ENCODE measurements at regions not wholly inside any gene's neighbourhood (a gene's known extent, or its start where the extent isn't known, plus 50 kb on each side); places are given as distances from the start of the nearest gene placed in this dataset.
"Not testable (repeated sequence)": the region's sequence is repeated elsewhere in the genome, so short reads cannot be mapped to it uniquely, and the experiment has no call there.

GRCh38 chr2:208584378-208584985 is 177.9 kb downstream of the PTH2R start:
- Mint-ChIP-seq H3K36me3 (no peaks in the 10 kb centered on the region), H3K4me1 (no peaks in the 10 kb centered on the region), H3K27ac (no peak overlapping the region), H3K9me3 (peaks cover 0 to 2% (median 2%) of the 10 kb centered on the region in 3 donors), H3K4me3 (no peak overlapping the region), H3K27me3 (no peaks in the 10 kb centered on the region)

- no peaks in the 10 kb centered on the region for H3K4me1 Mint-ChIP-seq
- no peak overlapping the region for H3K4me3 Mint-ChIP-seq
- H3K27ac Mint-ChIP-seq, result no peak overlapping the region
- no peaks in the 10 kb centered on the region for H3K36me3 Mint-ChIP-seq
- no peaks in the 10 kb centered on the region for H3K27me3 Mint-ChIP-seq
- peaks cover 0 to 2% (median 0%) of the 10 kb centered on the region in 3 donors for H3K9me3 Mint-ChIP-seq
Observed at GRCh38 chr2:208586516-208586915, 179.9 kb downstream of the PTH2R start.

- no peaks in the 10 kb centered on the region for H3K36me3 Mint-ChIP-seq
- H3K27me3 Mint-ChIP-seq, result no peaks in the 10 kb centered on the region
- H3K9me3 Mint-ChIP-seq, result peaks cover 0 to 6% (median under 1%) of the 10 kb centered on the region in 3 donors
- H3K4me1 Mint-ChIP-seq, result no peaks in the 10 kb centered on the region
- H3K4me3 Mint-ChIP-seq, result no peak overlapping the region
- H3K27ac Mint-ChIP-seq, result no peak overlapping the region
Observed at GRCh38 chr2:208594642-208595385, 188.2 kb downstream of the PTH2R start.

- Mint-ChIP-seq H3K27ac (no peak overlapping the region), H3K36me3 (no peaks in the 10 kb centered on the region), H3K27me3 (no peaks in the 10 kb centered on the region), H3K4me3 (no peak overlapping the region), H3K9me3 (peaks cover 0 to 9% (median 6%) of the 10 kb centered on the region in 3 donors), H3K4me1 (no peaks in the 10 kb centered on the region)
Observed at GRCh38 chr2:208595386-208596275, 189.0 kb downstream of the PTH2R start.

- Mint-ChIP-seq H3K27me3 (no peaks in the 10 kb centered on the region), H3K4me1 (no peaks in the 10 kb centered on the region), H3K27ac (no peak overlapping the region), H3K36me3 (peaks cover 2% of the 10 kb centered on the region), H3K4me3 (no peak overlapping the region), H3K9me3 (peaks cover 1 to 4% (median 3%) of the 10 kb centered on the region in 3 donors)
Observed at GRCh38 chr2:208607694-208608093, 201.1 kb downstream of the PTH2R start.

- H3K27me3 Mint-ChIP-seq, result no peaks in the 10 kb centered on the region
- peaks cover 2% of the 10 kb centered on the region for H3K36me3 Mint-ChIP-seq
- no peaks in the 10 kb centered on the region for H3K4me1 Mint-ChIP-seq
- no peak overlapping the region for H3K4me3 Mint-ChIP-seq
- no peak overlapping the region for H3K27ac Mint-ChIP-seq
- peaks cover 1 to 4% (median 3%) of the 10 kb centered on the region in 3 donors for H3K9me3 Mint-ChIP-seq
Observed at GRCh38 chr2:208608122-208608835, 201.7 kb downstream of the PTH2R start.

GRCh38 chr2:208609166-208609804 is 202.7 kb downstream of the PTH2R start:
- Mint-ChIP-seq H3K4me3 (no peak overlapping the region), H3K9me3 (peaks cover 1 to 7% (median 3%) of the 10 kb centered on the region in 3 donors), H3K27me3 (no peaks in the 10 kb centered on the region), H3K27ac (no peak overlapping the region), H3K4me1 (peaks cover 0 to 3% (median 0%) of the 10 kb centered on the region in 3 donors), H3K36me3 (peaks cover 2% of the 10 kb centered on the region)

GRCh38 chr2:208615675-208616074 is 209.1 kb downstream of the PTH2R start:
- H3K4me3 Mint-ChIP-seq, H3K4me1 Mint-ChIP-seq, H3K27me3 Mint-ChIP-seq, H3K36me3 Mint-ChIP-seq, H3K9me3 Mint-ChIP-seq, H3K27ac Mint-ChIP-seq: not testable (repeated sequence)

GRCh38 chr2:208618220-208618619 is 211.6 kb downstream of the PTH2R start:
- Mint-ChIP-seq H3K27me3 (no peaks in the 10 kb centered on the region), H3K4me1 (peaks cover 0 to 3% (median 0%) of the 10 kb centered on the region in 3 donors), H3K36me3 (no peaks in the 10 kb centered on the region), H3K9me3 (peaks cover 0 to 4% (median 1%) of the 10 kb centered on the region in 3 donors), H3K4me3 (no peak overlapping the region), H3K27ac (no peak overlapping the region)

- no peak overlapping the region for H3K27ac Mint-ChIP-seq
- peaks cover 0 to 1% (median 0%) of the 10 kb centered on the region in 3 donors for H3K9me3 Mint-ChIP-seq
- no peaks in the 10 kb centered on the region for H3K36me3 Mint-ChIP-seq
- no peaks in the 10 kb centered on the region for H3K4me1 Mint-ChIP-seq
- no peak overlapping the region for H3K4me3 Mint-ChIP-seq
- no peaks in the 10 kb centered on the region for H3K27me3 Mint-ChIP-seq
Observed at GRCh38 chr2:208619993-208620392, 213.4 kb downstream of the PTH2R start.

GRCh38 chr2:208620487-208620978 is 213.9 kb downstream of the PTH2R start:
- H3K27me3 Mint-ChIP-seq, result no peaks in the 10 kb centered on the region
- H3K36me3 Mint-ChIP-seq, result no peaks in the 10 kb centered on the region
- no peak overlapping the region for H3K27ac Mint-ChIP-seq
- no peak overlapping the region for H3K4me3 Mint-ChIP-seq
- H3K9me3 Mint-ChIP-seq, result peaks cover 0 to 1% (median 0%) of the 10 kb centered on the region in 3 donors
- H3K4me1 Mint-ChIP-seq, result no peaks in the 10 kb centered on the region

- H3K4me1 Mint-ChIP-seq, result no peaks in the 10 kb centered on the region
- H3K27ac Mint-ChIP-seq, result no peak overlapping the region
- H3K36me3 Mint-ChIP-seq, result no peaks in the 10 kb centered on the region
- H3K4me3 Mint-ChIP-seq, result no peak overlapping the region
- H3K27me3 Mint-ChIP-seq, result no peaks in the 10 kb centered on the region
- H3K9me3 Mint-ChIP-seq, result peaks cover 0 to 1% (median 0%) of the 10 kb centered on the region in 3 donors
Observed at GRCh38 chr2:208627110-208627884, 220.7 kb downstream of the PTH2R start.

GRCh38 chr2:208627916-208628315 is 221.3 kb downstream of the PTH2R start:
- H3K27ac Mint-ChIP-seq, result no peak overlapping the region
- H3K4me1 Mint-ChIP-seq, result no peaks in the 10 kb centered on the region
- H3K27me3 Mint-ChIP-seq, result no peaks in the 10 kb centered on the region
- H3K4me3 Mint-ChIP-seq, result no peak overlapping the region
- no peaks in the 10 kb centered on the region for H3K36me3 Mint-ChIP-seq
- peaks cover 0 to 1% (median 0%) of the 10 kb centered on the region in 3 donors for H3K9me3 Mint-ChIP-seq
